ENCODE measurements at regions not wholly inside any gene's neighbourhood (a gene's known extent, or its start where the extent isn't known, plus 50 kb on each side); places are given as distances from the start of the nearest gene placed in this dataset.

DNA sequence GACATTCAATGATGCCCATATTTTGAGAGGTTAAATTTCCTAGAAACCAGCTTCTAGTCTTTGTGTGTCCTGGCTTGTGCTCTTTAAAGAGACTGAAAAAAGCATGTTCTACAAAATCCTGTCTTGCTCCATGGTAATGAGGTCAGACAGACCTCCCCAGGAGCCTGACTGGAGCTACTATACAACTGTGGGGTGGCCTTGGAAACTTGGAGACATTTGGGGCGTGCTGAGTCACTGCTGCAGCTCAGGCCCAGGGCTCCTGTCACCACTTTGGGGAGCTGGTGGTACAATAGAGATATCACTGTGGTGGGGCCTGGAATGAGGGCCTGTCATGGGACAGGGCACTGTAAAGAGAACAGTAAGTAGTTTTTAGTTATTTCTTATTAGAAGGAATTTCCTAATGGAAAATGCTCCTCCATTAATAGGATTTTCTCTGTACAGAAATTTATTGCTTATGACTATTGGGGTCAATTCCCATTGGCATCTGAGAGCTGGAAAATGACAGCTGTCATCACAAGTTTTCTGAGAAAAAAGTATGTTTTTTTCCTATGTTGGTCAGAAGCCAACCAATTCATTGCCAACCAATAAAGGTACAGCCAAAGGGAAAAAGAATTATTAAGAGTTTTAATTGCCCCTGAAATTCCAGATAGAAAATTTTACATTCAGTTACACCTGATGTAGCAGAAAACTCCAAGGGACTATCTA lies 207.4 kb upstream of the JADE1 start:
- no peaks in the 10 kb centered on the region for H3K79me2 ChIP-seq (ENCODE audit: control insufficient read depth, insufficient read depth, low read length)
- H3K4me2 ChIP-seq (replicated peaks; ENCODE audit: low read depth, low read length, poor library complexity, severe bottlenecking) = no peak overlapping the region
- Mint-ChIP-seq H3K4me1 (no peaks in the 10 kb centered on the region), H3K27me3 (peaks cover 23% of the 10 kb centered on the region), H3K9me3 (ENCODE audit: insufficient read depth) (no peaks in the 10 kb centered on the region), H3K4me3 (no peak overlapping the region), H3K27ac (no peak overlapping the region)
- CTCF ChIA-PET = interaction anchor here (1.0 kb wide), 1 partner anchor 260 kb away, joined by 3 read pairs; no protein-coding TSS in a partner anchor
- no peaks in the 10 kb centered on the region for H3K9me3 ChIP-seq (ENCODE audit: control extremely low read depth in 1 of 3, control insufficient read depth in 2 of 3, insufficient read depth in 1 of 3, low read length in 2 of 3)
- H3K36me3 ChIP-seq (replicated peaks in 1 of 2; ENCODE audit: control extremely low read depth in 1 of 2, control insufficient read depth in 1 of 2, extremely low read depth in 1 of 2, insufficient read depth in 2 of 2, low read length in 1 of 2) = no peaks in the 10 kb centered on the region
- no peaks in the 10 kb centered on the region for H4K20me1 ChIP-seq (ENCODE audit: control insufficient read depth, insufficient read depth, low read length, poor library complexity, severe bottlenecking)
- 73% methylated on average over 1 of the region's 1 CpG for WGBS (ENCODE audit: insufficient coverage)
- H3K27me3 ChIP-seq (replicated peaks in 1 of 4; ENCODE audit: control extremely low read depth in 1 of 4, control insufficient read depth in 3 of 4, insufficient read depth in 4 of 4, low read length in 3 of 4) = no peaks in the 10 kb centered on the region
- H3K4me3 ChIP-seq (ENCODE audit: control extremely low read depth in 1 of 5, extremely low read depth in 1 of 5, insufficient read depth in 1 of 5, low read depth in 2 of 5, low read length in 4 of 5) = no peak overlapping the region
- intact Hi-C loops (cut with micrococcal nuclease) = no loop called here
- DNase-seq (no peak), ATAC-seq (ENCODE audit: low read depth) (no peak)
- H3K4me1 ChIP-seq (ENCODE audit: control insufficient read depth in 2 of 2, insufficient read depth in 2 of 2, low read length in 2 of 2) = no peaks in the 10 kb centered on the region
- POLR2A ChIA-PET = no interaction called here
- TF ChIP-seq, protein P1, sequence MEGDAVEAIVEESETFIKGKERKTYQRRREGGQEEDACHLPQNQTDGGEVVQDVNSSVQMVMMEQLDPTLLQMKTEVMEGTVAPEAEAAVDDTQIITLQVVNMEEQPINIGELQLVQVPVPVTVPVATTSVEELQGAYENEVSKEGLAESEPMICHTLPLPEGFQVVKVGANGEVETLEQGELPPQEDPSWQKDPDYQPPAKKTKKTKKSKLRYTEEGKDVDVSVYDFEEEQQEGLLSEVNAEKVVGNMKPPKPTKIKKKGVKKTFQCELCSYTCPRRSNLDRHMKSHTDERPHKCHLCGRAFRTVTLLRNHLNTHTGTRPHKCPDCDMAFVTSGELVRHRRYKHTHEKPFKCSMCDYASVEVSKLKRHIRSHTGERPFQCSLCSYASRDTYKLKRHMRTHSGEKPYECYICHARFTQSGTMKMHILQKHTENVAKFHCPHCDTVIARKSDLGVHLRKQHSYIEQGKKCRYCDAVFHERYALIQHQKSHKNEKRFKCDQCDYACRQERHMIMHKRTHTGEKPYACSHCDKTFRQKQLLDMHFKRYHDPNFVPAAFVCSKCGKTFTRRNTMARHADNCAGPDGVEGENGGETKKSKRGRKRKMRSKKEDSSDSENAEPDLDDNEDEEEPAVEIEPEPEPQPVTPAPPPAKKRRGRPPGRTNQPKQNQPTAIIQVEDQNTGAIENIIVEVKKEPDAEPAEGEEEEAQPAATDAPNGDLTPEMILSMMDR (IDR thresholded peaks at IDR 0.05) = no peak
- TF ChIP-seq EZH2 (IDR thresholded peaks at IDR 0.05; ENCODE audit: borderline replicate concordance, insufficient read depth, low read depth, low read length, poor library complexity, severe bottlenecking) = no peak
- H2AFZ ChIP-seq (ENCODE audit: insufficient read depth, low read depth, low read length, poor library complexity, severe bottlenecking) = no peak overlapping the region
- no peak overlapping the region for H3K27ac ChIP-seq (ENCODE audit: low read length in 2 of 2)
- H3K9ac ChIP-seq (ENCODE audit: low read length) = no peak overlapping the region

GRCh38 chr4:128600996-128601871 lies 208.3 kb upstream of the JADE1 start:
- intact Hi-C loops (cut with micrococcal nuclease) = no loop called here
- Histone ChIP-seq H2AFZ (ENCODE audit: insufficient read depth, low read depth, low read length, poor library complexity, severe bottlenecking) (no peak overlapping the region), H3K4me2 (replicated peaks; ENCODE audit: low read depth, low read length, poor library complexity, severe bottlenecking) (no peak overlapping the region), H3K4me3 (ENCODE audit: control extremely low read depth in 1 of 5, extremely low read depth in 1 of 5, insufficient read depth in 1 of 5, low read depth in 2 of 5, low read length in 4 of 5) (no peak overlapping the region), H3K9me3 (ENCODE audit: control extremely low read depth in 1 of 3, control insufficient read depth in 2 of 3, insufficient read depth in 1 of 3, low read length in 2 of 3) (no peaks in the 10 kb centered on the region), H3K27me3 (replicated peaks in 1 of 4; ENCODE audit: control extremely low read depth in 1 of 4, control insufficient read depth in 3 of 4, insufficient read depth in 4 of 4, low read length in 3 of 4) (no peaks in the 10 kb centered on the region), H3K36me3 (replicated peaks in 1 of 2; ENCODE audit: control extremely low read depth in 1 of 2, control insufficient read depth in 1 of 2, extremely low read depth in 1 of 2, insufficient read depth in 2 of 2, low read length in 1 of 2) (no peaks in the 10 kb centered on the region), H3K27ac (ENCODE audit: low read length in 2 of 2) (no peak overlapping the region), H4K20me1 (ENCODE audit: control insufficient read depth, insufficient read depth, low read length, poor library complexity, severe bottlenecking) (no peaks in the 10 kb centered on the region), H3K79me2 (ENCODE audit: control insufficient read depth, insufficient read depth, low read length) (no peaks in the 10 kb centered on the region), H3K4me1 (ENCODE audit: control insufficient read depth in 2 of 2, insufficient read depth in 2 of 2, low read length in 2 of 2) (no peaks in the 10 kb centered on the region), H3K9ac (ENCODE audit: low read length) (no peak overlapping the region)
- Mint-ChIP-seq H3K27me3 (peaks cover 26% of the 10 kb centered on the region), H3K27ac (no peak overlapping the region), H3K9me3 (ENCODE audit: insufficient read depth) (no peaks in the 10 kb centered on the region), H3K4me1 (no peaks in the 10 kb centered on the region), H3K4me3 (no peak overlapping the region)
- no peak for TF ChIP-seq EZH2 (IDR thresholded peaks at IDR 0.05; ENCODE audit: borderline replicate concordance, insufficient read depth, low read depth, low read length, poor library complexity, severe bottlenecking)
- TF ChIP-seq, protein P1 (IDR thresholded peaks at IDR 0.05) = no peak
- CTCF ChIA-PET = interaction anchor here (1.0 kb wide), 1 partner anchor 261 kb away, joined by 3 read pairs; no protein-coding TSS in a partner anchor
- DNase-seq (no peak), ATAC-seq (ENCODE audit: low read depth) (no peak)
- POLR2A ChIA-PET = no interaction called here
- WGBS (ENCODE audit: insufficient coverage) = 86% methylated on average over 12 of the region's 14 CpGs
